Fibroblast of lung (primary cell): ENCODE measurements at regions not wholly inside any gene's neighbourhood (a gene's known extent, or its start where the extent isn't known, plus 50 kb on each side); places are given as distances from the start of the nearest gene placed in this dataset.

Experiments used
- CTCF ChIP-seq, 2 donors: IDR thresholded peaks in 1 of 2; conservative IDR thresholded peaks in 1 of 2; 1 replicate in 1 of 2; 2 replicates in 1 of 2; pipeline ENCODE4 v1.5.1; 2011 to 2012; ENCODE audit warnings: low read length in 2 of 2, control low read depth in 1 of 2, inconsistent platforms in 1 of 2, low read depth in 1 of 2, mild to moderate bottlenecking in 1 of 2
- EZH2 ChIP-seq: IDR thresholded peaks from 2 replicates; pipeline ENCODE4 v1.5.1; 2012; ENCODE audit warnings: low read length, control low read depth, mild to moderate bottlenecking; ENCODE audit errors: missing control alignments

GRCh38 chr18:22594155-22594690, 176.5 kb upstream of the CTAGE1 start:
- TF ChIP-seq CTCF (conservative IDR thresholded peaks at IDR 0.05 in 1 of 2, IDR thresholded peaks at IDR 0.05 in 1 of 2; ENCODE audit: low read depth in 1 of 2, low read length in 2 of 2) (no peak), EZH2 (no peak)
